K562 (cell line): ENCODE measurements at regions not wholly inside any gene's neighbourhood (a gene's known extent, or its start where the extent isn't known, plus 50 kb on each side); places are given as distances from the start of the nearest gene placed in this dataset.
"Not testable (repeated sequence)": the region's sequence is repeated elsewhere in the genome, so short reads cannot be mapped to it uniquely, and the experiment has no call there.

Source experiments
- ATF4 ChIP-seq: fragments of 450-650 bp; formaldehyde crosslinking; IDR thresholded peaks from 2 replicates; pipeline ENCODE4 v1.4.0; 2022; ENCODE audit warnings: mild to moderate bottlenecking, moderate library complexity
- ATF6 ChIP-seq: sonication (generic); formaldehyde crosslinking; IDR thresholded peaks from 2 replicates; pipeline ENCODE4 v1.4.0; 2020; ENCODE audit warnings: mild to moderate bottlenecking, missing genetic modification reagents
- BCL6 ChIP-seq: fragments of 250-450 bp; sonication (Bioruptor Pico); IDR thresholded peaks from 2 replicates; pipeline ENCODE4 v1.4.0; 2020
- CBX3 ChIP-seq, 2 experiments: IDR thresholded peaks; 1 replicate in 1 of 2; 2 replicates in 1 of 2; pipeline ENCODE4 v1.6.1; 2012; ENCODE audit warnings: inconsistent platforms in 2 of 2, low read length in 2 of 2, borderline replicate concordance in 1 of 2, control low read depth in 1 of 2
- GABPA ChIP-seq: fragments of 200-800 bp; sonication (Bioruptor generic); conservative IDR thresholded peaks from 2 replicates; pipeline ENCODE4 v1.6.1; 2016; ENCODE audit warnings: low read depth, missing genetic modification characterization, missing compliant biosample characterization
- NCOA1 ChIP-seq: fragments of 450-650 bp; IDR thresholded peaks from 2 replicates; pipeline ENCODE4 v1.6.1; 2016; ENCODE audit warnings: low read depth
- NELFE ChIP-seq: IDR thresholded peaks from 2 replicates; pipeline ENCODE4 v1.6.1; 2011; ENCODE audit warnings: mild to moderate bottlenecking; ENCODE audit not compliant: insufficient read depth, insufficient read length
- SMC3 ChIP-seq: conservative IDR thresholded peaks from 2 replicates; pipeline ENCODE4 v1.6.1; 2011; ENCODE audit warnings: low read depth, low read length, improper control_type of control experiment; ENCODE audit not compliant: insufficient read depth
- TCFL5 ChIP-seq: fragments of 250-450 bp; sonication (Bioruptor Pico); conservative IDR thresholded peaks from 2 replicates; pipeline ENCODE4 v1.6.1; 2021; ENCODE audit warnings: mild to moderate bottlenecking, moderate library complexity, matching md5 sums
- ZFP36 ChIP-seq: fragments of 150-350 bp; IDR thresholded peaks from 2 replicates; pipeline ENCODE4 v1.6.1; 2018; ENCODE audit warnings: low read length, low read depth; ENCODE audit not compliant: partially characterized antibody
- ZNF274 ChIP-seq: IDR thresholded peaks from 2 replicates; pipeline ENCODE4 v1.6.1; 2011; ENCODE audit warnings: low read depth, mild to moderate bottlenecking, low read length, moderate library complexity, borderline replicate concordance
- TF ChIP-seq, protein P1 (sequence below), 3 experiments: IDR thresholded peaks in 2 of 3; conservative IDR thresholded peaks in 1 of 3; 2 replicates each; pipeline ENCODE4 v1.5.1; 2011 to 2012; ENCODE audit warnings: low read length in 3 of 3, mild to moderate bottlenecking in 3 of 3, control low read depth in 2 of 3, improper control_type of control experiment in 1 of 3, inconsistent platforms in 1 of 3, low read depth in 1 of 3, mixed read lengths in 1 of 3, moderate library complexity in 1 of 3; ENCODE audit not compliant: insufficient read depth in 2 of 3

- not testable (repeated sequence) for TF ChIP-seq ATF6; ZFP36; ATF4 (CRISPR knock-in tag); NCOA1; ZNF274; SMC3; NELFE; CBX3 (IDR thresholded peaks at IDR 0.05; ENCODE audit: borderline replicate concordance in 1 of 2, low read length in 2 of 2); TCFL5; BCL6 (CRISPR knock-in tag); GABPA
- TF ChIP-seq, protein P1, sequence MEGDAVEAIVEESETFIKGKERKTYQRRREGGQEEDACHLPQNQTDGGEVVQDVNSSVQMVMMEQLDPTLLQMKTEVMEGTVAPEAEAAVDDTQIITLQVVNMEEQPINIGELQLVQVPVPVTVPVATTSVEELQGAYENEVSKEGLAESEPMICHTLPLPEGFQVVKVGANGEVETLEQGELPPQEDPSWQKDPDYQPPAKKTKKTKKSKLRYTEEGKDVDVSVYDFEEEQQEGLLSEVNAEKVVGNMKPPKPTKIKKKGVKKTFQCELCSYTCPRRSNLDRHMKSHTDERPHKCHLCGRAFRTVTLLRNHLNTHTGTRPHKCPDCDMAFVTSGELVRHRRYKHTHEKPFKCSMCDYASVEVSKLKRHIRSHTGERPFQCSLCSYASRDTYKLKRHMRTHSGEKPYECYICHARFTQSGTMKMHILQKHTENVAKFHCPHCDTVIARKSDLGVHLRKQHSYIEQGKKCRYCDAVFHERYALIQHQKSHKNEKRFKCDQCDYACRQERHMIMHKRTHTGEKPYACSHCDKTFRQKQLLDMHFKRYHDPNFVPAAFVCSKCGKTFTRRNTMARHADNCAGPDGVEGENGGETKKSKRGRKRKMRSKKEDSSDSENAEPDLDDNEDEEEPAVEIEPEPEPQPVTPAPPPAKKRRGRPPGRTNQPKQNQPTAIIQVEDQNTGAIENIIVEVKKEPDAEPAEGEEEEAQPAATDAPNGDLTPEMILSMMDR (IDR thresholded peaks at IDR 0.05 in 2 of 3, conservative IDR thresholded peaks at IDR 0.05 in 1 of 3; ENCODE audit: insufficient read depth in 2 of 3, low read depth in 1 of 3, low read length in 3 of 3): not testable (repeated sequence)
Measured at GRCh38 chr14:66013607-66014006, 472.6 kb upstream of the CCDC196 start.
